Stimulated activated CD4-positive, alpha-beta T cell treated with anti-CD3 and anti-CD28 coated beads, Interleukin-4, amount 100 ng/mL, for 1 hour (primary cell): ENCODE measurements at regions not wholly inside any gene's neighbourhood (a gene's known extent, or its start where the extent isn't known, plus 50 kb on each side); places are given as distances from the start of the nearest gene placed in this dataset.
"Not testable (repeated sequence)": the region's sequence is repeated elsewhere in the genome, so short reads cannot be mapped to it uniquely, and the experiment has no call there.

Experiments
- DNase-seq: peaks from one replicate; pipeline ENCODE4 v3.0.0-alpha.2; 2020

- no peak for DNase-seq
Observed at GRCh38 chr6:135129136-135129856, 51.8 kb upstream of the MYB start.

- peak; percentile 44 for DNase-seq
Observed at GRCh38 chr6:135128268-135128914, 52.7 kb upstream of the MYB start.

- DNase-seq = no peak
Observed at GRCh38 chr6:135126729-135127128, 54.4 kb upstream of the MYB start.

GRCh38 chr6:135126034-135126433 lies 55.1 kb upstream of the MYB start:
- no peak for DNase-seq

GRCh38 chr6:135121434-135121833 lies 59.7 kb upstream of the MYB start:
- no peak for DNase-seq

GRCh38 chr6:135118134-135118730 lies 62.9 kb upstream of the MYB start:
- no peak for DNase-seq

GRCh38 chr6:135117413-135117968 lies 62.9 kb upstream of the HBS1L start:
- no peak for DNase-seq

GRCh38 chr6:135116571-135116970 lies 61.9 kb upstream of the HBS1L start:
- no peak for DNase-seq

- no peak for DNase-seq
Observed at GRCh38 chr6:135115834-135116233, 61.2 kb upstream of the HBS1L start.

- DNase-seq = no peak
Observed at GRCh38 chr6:135115411-135115810, 60.8 kb upstream of the HBS1L start.

GRCh38 chr6:135114355-135115145 lies 59.9 kb upstream of the HBS1L start:
- peak; percentile 41 for DNase-seq

- DNase-seq = no peak
Observed at GRCh38 chr6:135113860-135114259, 59.2 kb upstream of the HBS1L start.

- not testable (repeated sequence) for DNase-seq
Observed at GRCh38 chr6:135112951-135113350, 58.3 kb upstream of the HBS1L start.

- DNase-seq = not testable (repeated sequence)
Observed at GRCh38 chr6:135110261-135110781, 55.7 kb upstream of the HBS1L start.

- no peak for DNase-seq
Observed at GRCh38 chr6:135109761-135110160, 55.1 kb upstream of the HBS1L start.

GRCh38 chr6:135108692-135109091 lies 54.1 kb upstream of the HBS1L start:
- no peak for DNase-seq

- no peak for DNase-seq
Observed at GRCh38 chr6:135106611-135107010, 52.0 kb upstream of the HBS1L start.

- DNase-seq = no peak
Observed at GRCh38 chr6:135105710-135106109, 51.1 kb upstream of the HBS1L start.

- DNase-seq = no peak
Observed at GRCh38 chr6:135105299-135105698, 50.7 kb upstream of the HBS1L start.
